ENCODE measurements at regions not wholly inside any gene's neighbourhood (a gene's known extent, or its start where the extent isn't known, plus 50 kb on each side); places are given as distances from the start of the nearest gene placed in this dataset.

- intact Hi-C loops (cut with micrococcal nuclease): no loop called here
- H3K9ac ChIP-seq (ENCODE audit: low read length): no peak overlapping the region
- Mint-ChIP-seq H3K27me3 (no peaks in the 10 kb centered on the region), H3K4me1 (peaks cover 10% of the 10 kb centered on the region), H3K9me3 (ENCODE audit: insufficient read depth) (no peaks in the 10 kb centered on the region), H3K4me3 (no peak overlapping the region), H3K27ac (no peak overlapping the region)
- H3K4me3 ChIP-seq (ENCODE audit: control extremely low read depth in 1 of 5, extremely low read depth in 1 of 5, insufficient read depth in 1 of 5, low read depth in 2 of 5, low read length in 4 of 5): no peak overlapping the region
- ChIA-PET POLR2A (no interaction called here), CTCF (interaction anchor here (1.0 kb wide), 1 partner anchor 166 kb away, joined by 3 read pairs; no protein-coding TSS in a partner anchor)
- H3K36me3 ChIP-seq (replicated peaks in 1 of 2; ENCODE audit: control extremely low read depth in 1 of 2, control insufficient read depth in 1 of 2, extremely low read depth in 1 of 2, insufficient read depth in 2 of 2, low read length in 1 of 2): no peaks in the 10 kb centered on the region
- no peaks in the 10 kb centered on the region for H4K20me1 ChIP-seq (ENCODE audit: control insufficient read depth, insufficient read depth, low read length, poor library complexity, severe bottlenecking)
- peaks cover 6 to 9% of the 10 kb centered on the region in 2 donors for H3K4me1 ChIP-seq (ENCODE audit: control insufficient read depth in 2 of 2, insufficient read depth in 2 of 2, low read length in 2 of 2)
- H3K9me3 ChIP-seq (ENCODE audit: control extremely low read depth in 1 of 3, control insufficient read depth in 2 of 3, insufficient read depth in 1 of 3, low read length in 2 of 3): no peaks in the 10 kb centered on the region
- H3K27ac ChIP-seq (ENCODE audit: low read length in 2 of 2): no peak overlapping the region
- no peaks in the 10 kb centered on the region for H3K27me3 ChIP-seq (replicated peaks in 1 of 4; ENCODE audit: control extremely low read depth in 1 of 4, control insufficient read depth in 3 of 4, insufficient read depth in 4 of 4, low read length in 3 of 4)
- no peak for ATAC-seq (ENCODE audit: low read depth)
- no peak overlapping the region for H2AFZ ChIP-seq (ENCODE audit: insufficient read depth, low read depth, low read length, poor library complexity, severe bottlenecking)
- DNase-seq: no peak
- TF ChIP-seq EZH2 (IDR thresholded peaks at IDR 0.05; ENCODE audit: borderline replicate concordance, insufficient read depth, low read depth, low read length, poor library complexity, severe bottlenecking): no peak
- no peak for TF ChIP-seq CTCF (IDR thresholded peaks at IDR 0.05)
- H3K4me2 ChIP-seq (replicated peaks; ENCODE audit: low read depth, low read length, poor library complexity, severe bottlenecking): no peak overlapping the region
- no peaks in the 10 kb centered on the region for H3K79me2 ChIP-seq (ENCODE audit: control insufficient read depth, insufficient read depth, low read length)
These were observed 267.2 kb upstream of the RASGEF1B start for GRCh38 chr4:81738891-81739290.

- Histone ChIP-seq H3K4me3 (ENCODE audit: control extremely low read depth in 1 of 5, extremely low read depth in 1 of 5, insufficient read depth in 1 of 5, low read depth in 2 of 5, low read length in 4 of 5) (no peak overlapping the region), H3K36me3 (replicated peaks in 1 of 2; ENCODE audit: control extremely low read depth in 1 of 2, control insufficient read depth in 1 of 2, extremely low read depth in 1 of 2, insufficient read depth in 2 of 2, low read length in 1 of 2) (no peaks in the 10 kb centered on the region)
- no peak overlapping the region for H3K27ac Mint-ChIP-seq
These were observed 266.3 kb upstream of the RASGEF1B start for GRCh38 chr4:81737865-81738559.

More at GRCh38 chr4:81737865-81738559, 266.3 kb upstream of the RASGEF1B start:
- POLR2A ChIA-PET: interaction anchor here (0.6 kb wide), 1 partner anchor 1572 kb away, joined by 3 read pairs; no protein-coding TSS in a partner anchor
- DNase-seq (no peak), ATAC-seq (ENCODE audit: low read depth) (no peak)
- Histone ChIP-seq H3K9ac (ENCODE audit: low read length) (no peak overlapping the region), H3K27ac (ENCODE audit: low read length in 2 of 2) (no peak overlapping the region), H3K4me2 (replicated peaks; ENCODE audit: low read depth, low read length, poor library complexity, severe bottlenecking) (no peak overlapping the region), H4K20me1 (ENCODE audit: control insufficient read depth, insufficient read depth, low read length, poor library complexity, severe bottlenecking) (no peaks in the 10 kb centered on the region), H2AFZ (ENCODE audit: insufficient read depth, low read depth, low read length, poor library complexity, severe bottlenecking) (no peak overlapping the region), H3K4me1 (ENCODE audit: control insufficient read depth in 2 of 2, insufficient read depth in 2 of 2, low read length in 2 of 2) (peaks cover 6 to 9% of the 10 kb centered on the region in 2 donors), H3K27me3 (replicated peaks in 1 of 4; ENCODE audit: control extremely low read depth in 1 of 4, control insufficient read depth in 3 of 4, insufficient read depth in 4 of 4, low read length in 3 of 4) (no peaks in the 10 kb centered on the region), H3K9me3 (ENCODE audit: control extremely low read depth in 1 of 3, control insufficient read depth in 2 of 3, insufficient read depth in 1 of 3, low read length in 2 of 3) (no peaks in the 10 kb centered on the region), H3K79me2 (ENCODE audit: control insufficient read depth, insufficient read depth, low read length) (no peaks in the 10 kb centered on the region)
- WGBS (ENCODE audit: insufficient coverage): 96% methylated on average over 2 of the region's 2 CpGs
- intact Hi-C loops (cut with micrococcal nuclease): no loop called here
- CTCF ChIA-PET: no interaction called here
- H3K9me3 Mint-ChIP-seq (ENCODE audit: insufficient read depth): no peaks in the 10 kb centered on the region
- H3K4me1 Mint-ChIP-seq: peaks cover 10% of the 10 kb centered on the region
- H3K4me3 Mint-ChIP-seq: no peak overlapping the region
- TF ChIP-seq EZH2 (IDR thresholded peaks at IDR 0.05; ENCODE audit: borderline replicate concordance, insufficient read depth, low read depth, low read length, poor library complexity, severe bottlenecking) (no peak), CTCF (IDR thresholded peaks at IDR 0.05) (no peak)
- H3K27me3 Mint-ChIP-seq: no peaks in the 10 kb centered on the region
